AG04449 (cell line): ENCODE measurements at regions not wholly inside any gene's neighbourhood (a gene's known extent, or its start where the extent isn't known, plus 50 kb on each side); places are given as distances from the start of the nearest gene placed in this dataset.

ENCODE experiments used
- CTCF ChIA-PET: fragments of 350-600 bp; formaldehyde crosslinking; extraction: SDS; loops from one replicate; lab custom pipeline; 2021; ENCODE audit warnings: antibody characterized with exemption; lab: Yijun Ruan, JAX
- POLR2A ChIA-PET: fragments of 400-600, 350-600 bp; formaldehyde crosslinking; extraction: SDS; loops from one replicate; lab custom pipeline; 2020; ENCODE audit warnings: antibody characterized with exemption, inconsistent platforms; lab: Yijun Ruan, JAX
- DNase-seq: peaks from one replicate; pipeline ENCODE4 v3.0.0-alpha.2; 2010; ENCODE audit warnings: low read depth, low spot score
- H3K4me3 ChIP-seq: 2 replicates; pipeline ENCODE4 v1.5.1; 2011; ENCODE audit warnings: low read depth, mild to moderate bottlenecking, control low read depth, low read length
- CTCF ChIP-seq: IDR thresholded peaks from one replicate; pipeline ENCODE4 v1.5.1; 2011; ENCODE audit warnings: mild to moderate bottlenecking, moderate library complexity, low read length, control low read depth, inconsistent platforms; ENCODE audit not compliant: insufficient read depth; ENCODE audit errors: missing control alignments

GRCh38 chr20:56875803-56876202 lies 246.7 kb downstream of the TFAP2C start:
- POLR2A ChIA-PET, result no interaction called here
- no peak for DNase-seq
- TF ChIP-seq CTCF, result no peak
- H3K4me3 ChIP-seq, result no peak overlapping the region
- CTCF ChIA-PET, result no interaction called here

- CTCF ChIA-PET, result no interaction called here
- no peak overlapping the region for H3K4me3 ChIP-seq
- no peak for DNase-seq
- POLR2A ChIA-PET, result no interaction called here
- no peak for TF ChIP-seq CTCF
Measured at GRCh38 chr20:56885521-56885920, 256.4 kb downstream of the TFAP2C start.

- no peak for DNase-seq
- ChIA-PET CTCF (no interaction called here), POLR2A (no interaction called here)
- TF ChIP-seq CTCF, result no peak
- no peak overlapping the region for H3K4me3 ChIP-seq
Measured at GRCh38 chr20:56890011-56890410, 260.9 kb downstream of the TFAP2C start.

- CTCF ChIA-PET, result interaction anchor here (1.4 kb wide), 1 partner anchor 80 kb away, joined by 3 read pairs; no protein-coding TSS in a partner anchor
- POLR2A ChIA-PET, result no interaction called here
- no peak overlapping the region for H3K4me3 ChIP-seq
- no peak for DNase-seq
- TF ChIP-seq CTCF, result no peak
Measured at GRCh38 chr20:56893226-56893917, 264.3 kb downstream of the TFAP2C start.

- TF ChIP-seq CTCF, result no peak
- POLR2A ChIA-PET, result no interaction called here
- CTCF ChIA-PET, result interaction anchor here (1.4 to 2.1 kb wide), 2 partner anchors 78 to 266 kb away, joined by 4 to 6 read pairs; no protein-coding TSS in a partner anchor
- H3K4me3 ChIP-seq, result no peak overlapping the region
- DNase-seq, result no peak
Measured at GRCh38 chr20:56896447-56896846, 267.3 kb downstream of the TFAP2C start.

- DNase-seq, result no peak
Measured at GRCh38 chr20:56897318-56897957, 268.3 kb downstream of the TFAP2C start.

More at GRCh38 chr20:56897318-56897957, 268.3 kb downstream of the TFAP2C start:
- ChIA-PET CTCF (interaction anchor here (1.4 to 2.1 kb wide), 2 partner anchors 77 to 267 kb away, joined by 4 to 6 read pairs; no protein-coding TSS in a partner anchor), POLR2A (no interaction called here)
- TF ChIP-seq CTCF, result no peak
- H3K4me3 ChIP-seq, result no peak overlapping the region
